GM12878 (cell line): ENCODE measurements at regions not wholly inside any gene's neighbourhood (a gene's known extent, or its start where the extent isn't known, plus 50 kb on each side); places are given as distances from the start of the nearest gene placed in this dataset.

Experiments
- ATAC-seq: fragments of 200-7000 bp; cut with Tn5 transposase; 3 replicates; pipeline ENCODE4 v1.9.1; 2020; ENCODE audit warnings: mild to moderate bottlenecking, moderate library complexity
- BruUV-seq: library from RNA; stranded (reverse); fragments of 400-500 nt; replicated peaks from 2 replicates; lab custom pipeline; 2021; lab: Mats Ljungman, UMichigan
- CTCF ChIA-PET: fragments of 300-600 bp; sonication (Branson Sonifier 250); formaldehyde crosslinking; extraction: SDS; loops from one replicate; lab custom pipeline; 2021; ENCODE audit warnings: inconsistent platforms; lab: Yijun Ruan, JAX
- POLR2A ChIA-PET: fragments of 350-600 bp; formaldehyde crosslinking; extraction: SDS; loops from one replicate; lab custom pipeline; 2021; ENCODE audit warnings: inconsistent platforms; lab: Charles Lee
- RAD21 ChIA-PET: fragments of 300-600 bp; sonication (Branson Sonifier 250); formaldehyde crosslinking; loops from one replicate; lab custom pipeline; 2023; ENCODE audit warnings: antibody characterized with exemption; ENCODE audit not compliant: unreplicated experiment; lab: Charles Lee
- SMC1A ChIA-PET: fragments of 300-600 bp; sonication (Branson Sonifier 250); formaldehyde crosslinking; loops from one replicate; lab custom pipeline; 2023; ENCODE audit not compliant: unreplicated experiment, uncharacterized antibody; lab: Charles Lee
- DNase-seq: peaks from one replicate; pipeline ENCODE4 v3.0.0-alpha.2; 2011; ENCODE audit warnings: low read depth, low spot score
- FAIRE-seq: peaks from 3 replicates; lab custom pipeline; 2011; peaks lifted over from hg19 to GRCh38; lab: Jason Lieb, UNC
- H2AFZ ChIP-seq: 2 replicates; pipeline ENCODE4 v1.6.0; 2011; ENCODE audit warnings: low read depth, low read length, control low read depth; ENCODE audit not compliant: control insufficient read depth
- H3K27ac ChIP-seq: 2 replicates; pipeline ENCODE4 v1.5.1; 2011; ENCODE audit warnings: control low read depth; ENCODE audit not compliant: control insufficient read depth, insufficient read depth
- H3K27me3 ChIP-seq, 2 experiments: replicated peaks in 1 of 2; 2 replicates each; pipeline versions ENCODE4 v1.6.0 to v1.6.1; 2011; ENCODE audit warnings: low read length in 1 of 2; ENCODE audit not compliant: control insufficient read depth in 2 of 2, insufficient read depth in 2 of 2
- H3K36me3 ChIP-seq, 2 experiments: 2 replicates each; pipeline ENCODE4 v1.5.1; 2011; ENCODE audit warnings: low read length in 1 of 2; ENCODE audit not compliant: control insufficient read depth in 2 of 2, insufficient read depth in 2 of 2
- H3K4me1 ChIP-seq: 2 replicates; pipeline ENCODE4 v1.6.1; 2011; ENCODE audit warnings: mild to moderate bottlenecking, low read length, moderate library complexity, mixed read lengths; ENCODE audit not compliant: control insufficient read depth, insufficient read depth
- H3K4me2 ChIP-seq: 2 replicates; pipeline ENCODE4 v1.6.0; 2011; ENCODE audit warnings: control low read depth; ENCODE audit not compliant: control insufficient read depth, insufficient read depth
- H3K4me3 ChIP-seq: fragments of 200-600 bp; sonication (generic); 2 replicates; pipeline ENCODE4 v1.5.1; 2016
- H3K79me2 ChIP-seq: 2 replicates; pipeline ENCODE4 v1.6.0; 2011; ENCODE audit warnings: low read length; ENCODE audit not compliant: control insufficient read depth, insufficient read depth
- H3K9ac ChIP-seq: 2 replicates; pipeline ENCODE4 v1.8.0; 2011; ENCODE audit warnings: low read length, control low read depth, mixed read lengths; ENCODE audit not compliant: control insufficient read depth, insufficient read depth
- H3K9me3 ChIP-seq: replicated peaks from 3 replicates; pipeline ENCODE4 v1.5.1; 2011; ENCODE audit warnings: mild to moderate bottlenecking, low read length; ENCODE audit not compliant: control insufficient read depth, insufficient read depth
- H4K20me1 ChIP-seq: 2 replicates; pipeline ENCODE4 v1.6.0; 2011; ENCODE audit not compliant: control insufficient read depth, insufficient read depth
- IKZF1 ChIP-seq: fragments of 450-650 bp; conservative IDR thresholded peaks from 2 replicates; pipeline ENCODE4 v1.6.1; 2017; ENCODE audit warnings: antibody characterized with exemption, mild to moderate bottlenecking
- NR2F1 ChIP-seq: fragments of 450-650 bp; conservative IDR thresholded peaks from 2 replicates; pipeline ENCODE4 v1.6.1; 2017; ENCODE audit warnings: mild to moderate bottlenecking
- PML ChIP-seq: IDR thresholded peaks from 2 replicates; pipeline ENCODE4 v1.6.1; 2012; ENCODE audit warnings: low read length, inconsistent platforms
- RAD21 ChIP-seq: IDR thresholded peaks from 2 replicates; pipeline ENCODE4 v1.6.1; 2011; ENCODE audit warnings: mild to moderate bottlenecking, low read depth, low read length, moderate library complexity; ENCODE audit not compliant: insufficient read depth
- SMC3 ChIP-seq: IDR thresholded peaks from 2 replicates; pipeline ENCODE4 v1.6.1; 2011; ENCODE audit warnings: low read length, improper control_type of control experiment, borderline replicate concordance
- WGBS: methylation state at CpG from one replicate; pipeline ENCODE4 v1.1.6; 2016; ENCODE audit warnings: low lambda C conversion rate; ENCODE audit not compliant: insufficient replicate concordance, insufficient coverage; ENCODE audit errors: missing lambda C conversion rate; 5-methylcytosine and 5-hydroxymethylcytosine counted together
- in situ Hi-C: fragments of 300-500 bp; cut with MboI; formaldehyde crosslinking; loops from 9 replicates; pipeline ENCODE4 v1.14.3; 2018; ENCODE audit warnings: mixed read lengths
- intact Hi-C: fragments of 100-400 bp; cut with micrococcal nuclease; formaldehyde crosslinking; loops from one replicate; pipeline ENCODE4 v1.14.2; 2022; ENCODE audit not compliant: unreplicated experiment
- TF ChIP-seq, protein P1 (sequence below): fragments of 450-650 bp; IDR thresholded peaks from 2 replicates; pipeline ENCODE4 v1.6.1; 2017; ENCODE audit warnings: low read depth, mild to moderate bottlenecking, moderate library complexity
- TF ChIP-seq, protein P2 (sequence below): IDR thresholded peaks from 2 replicates; pipeline ENCODE4 v1.6.1; 2011; ENCODE audit warnings: borderline replicate concordance, low read depth, mild to moderate bottlenecking, moderate library complexity, low read length; ENCODE audit not compliant: insufficient read depth, poor library complexity, severe bottlenecking
- TF ChIP-seq, protein P3 (sequence below), 3 experiments: IDR thresholded peaks in 2 of 3; conservative IDR thresholded peaks in 1 of 3; 2 replicates each; pipeline ENCODE4 v1.5.1; 2011; ENCODE audit warnings: low read depth in 3 of 3, low read length in 3 of 3, mild to moderate bottlenecking in 3 of 3, control low read depth in 2 of 3, moderate library complexity in 2 of 3, inconsistent platforms in 1 of 3, mixed read lengths in 1 of 3; ENCODE audit not compliant: control insufficient read depth in 2 of 3, insufficient read depth in 1 of 3; ENCODE audit errors: extremely low read depth in 1 of 3

DNA sequence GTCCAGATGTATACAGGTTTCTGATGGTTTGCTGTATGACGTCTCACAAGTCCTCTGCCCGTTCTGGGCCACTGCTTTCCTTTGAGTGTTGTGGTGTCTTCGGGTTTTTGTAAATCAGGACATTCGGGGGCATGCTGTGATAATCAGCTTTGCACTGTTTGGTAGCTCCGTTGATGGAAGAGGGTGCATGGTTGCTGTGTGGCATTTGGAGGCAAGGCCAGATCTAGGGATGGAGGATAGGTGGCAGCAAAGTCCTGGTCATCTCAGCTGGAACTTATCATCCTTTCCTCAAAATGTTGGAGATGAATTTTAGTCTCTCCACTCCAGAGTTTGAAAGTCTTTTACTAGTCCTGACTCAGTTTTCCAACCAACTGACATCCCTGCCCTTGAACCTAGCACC is 91.0 kb downstream of the SCP2D1 start:
- ATAC-seq (peak; percentile 42; the same call in 1 of the 3 replicates), DNase-seq (no peak), FAIRE-seq (no peak)
- in situ Hi-C loops = no loop called here
- H3K79me2 ChIP-seq = no peaks in the 10 kb centered on the region
- ChIA-PET RAD21 (interaction anchor here (1.0 to 1.1 kb wide), 2 partner anchors 272 to 273 kb away, joined by 3 to 5 read pairs; no protein-coding TSS in a partner anchor), POLR2A (no interaction called here), SMC1A (interaction anchor here (0.9 to 2.6 kb wide), 7 partner anchors 8 to 757 kb away, joined by 3 to 9 read pairs (median 4); no protein-coding TSS in a partner anchor), CTCF (interaction anchor here (1.2 to 1.7 kb wide), 4 partner anchors 12 to 345 kb away, joined by 3 to 12 read pairs (median 4); no protein-coding TSS in a partner anchor)
- TF ChIP-seq RAD21 (peak; percentile 37; the same call in 1 of the 2 replicates), PML (no peak), IKZF1 (no peak), SMC3 (peak; percentile 24; the same call in 1 of the 2 replicates), NR2F1 (no peak)
- TF ChIP-seq, protein P1, sequence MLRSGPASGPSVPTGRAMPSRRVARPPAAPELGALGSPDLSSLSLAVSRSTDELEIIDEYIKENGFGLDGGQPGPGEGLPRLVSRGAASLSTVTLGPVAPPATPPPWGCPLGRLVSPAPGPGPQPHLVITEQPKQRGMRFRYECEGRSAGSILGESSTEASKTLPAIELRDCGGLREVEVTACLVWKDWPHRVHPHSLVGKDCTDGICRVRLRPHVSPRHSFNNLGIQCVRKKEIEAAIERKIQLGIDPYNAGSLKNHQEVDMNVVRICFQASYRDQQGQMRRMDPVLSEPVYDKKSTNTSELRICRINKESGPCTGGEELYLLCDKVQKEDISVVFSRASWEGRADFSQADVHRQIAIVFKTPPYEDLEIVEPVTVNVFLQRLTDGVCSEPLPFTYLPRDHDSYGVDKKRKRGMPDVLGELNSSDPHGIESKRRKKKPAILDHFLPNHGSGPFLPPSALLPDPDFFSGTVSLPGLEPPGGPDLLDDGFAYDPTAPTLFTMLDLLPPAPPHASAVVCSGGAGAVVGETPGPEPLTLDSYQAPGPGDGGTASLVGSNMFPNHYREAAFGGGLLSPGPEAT = no peak
- TF ChIP-seq, protein P2, sequence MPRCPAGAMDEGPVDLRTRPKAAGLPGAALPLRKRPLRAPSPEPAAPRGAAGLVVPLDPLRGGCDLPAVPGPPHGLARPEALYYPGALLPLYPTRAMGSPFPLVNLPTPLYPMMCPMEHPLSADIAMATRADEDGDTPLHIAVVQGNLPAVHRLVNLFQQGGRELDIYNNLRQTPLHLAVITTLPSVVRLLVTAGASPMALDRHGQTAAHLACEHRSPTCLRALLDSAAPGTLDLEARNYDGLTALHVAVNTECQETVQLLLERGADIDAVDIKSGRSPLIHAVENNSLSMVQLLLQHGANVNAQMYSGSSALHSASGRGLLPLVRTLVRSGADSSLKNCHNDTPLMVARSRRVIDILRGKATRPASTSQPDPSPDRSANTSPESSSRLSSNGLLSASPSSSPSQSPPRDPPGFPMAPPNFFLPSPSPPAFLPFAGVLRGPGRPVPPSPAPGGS = no peak
- TF ChIP-seq, protein P3, sequence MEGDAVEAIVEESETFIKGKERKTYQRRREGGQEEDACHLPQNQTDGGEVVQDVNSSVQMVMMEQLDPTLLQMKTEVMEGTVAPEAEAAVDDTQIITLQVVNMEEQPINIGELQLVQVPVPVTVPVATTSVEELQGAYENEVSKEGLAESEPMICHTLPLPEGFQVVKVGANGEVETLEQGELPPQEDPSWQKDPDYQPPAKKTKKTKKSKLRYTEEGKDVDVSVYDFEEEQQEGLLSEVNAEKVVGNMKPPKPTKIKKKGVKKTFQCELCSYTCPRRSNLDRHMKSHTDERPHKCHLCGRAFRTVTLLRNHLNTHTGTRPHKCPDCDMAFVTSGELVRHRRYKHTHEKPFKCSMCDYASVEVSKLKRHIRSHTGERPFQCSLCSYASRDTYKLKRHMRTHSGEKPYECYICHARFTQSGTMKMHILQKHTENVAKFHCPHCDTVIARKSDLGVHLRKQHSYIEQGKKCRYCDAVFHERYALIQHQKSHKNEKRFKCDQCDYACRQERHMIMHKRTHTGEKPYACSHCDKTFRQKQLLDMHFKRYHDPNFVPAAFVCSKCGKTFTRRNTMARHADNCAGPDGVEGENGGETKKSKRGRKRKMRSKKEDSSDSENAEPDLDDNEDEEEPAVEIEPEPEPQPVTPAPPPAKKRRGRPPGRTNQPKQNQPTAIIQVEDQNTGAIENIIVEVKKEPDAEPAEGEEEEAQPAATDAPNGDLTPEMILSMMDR (IDR thresholded peaks at IDR 0.05 in 2 of 3, conservative IDR thresholded peaks at IDR 0.05 in 1 of 3; ENCODE audit: control insufficient read depth in 2 of 3, extremely low read depth in 1 of 3, insufficient read depth in 1 of 3, low read depth in 3 of 3, low read length in 3 of 3) = peak; percentile 10 to 44 (median 31); a peak in 3 of 6 replicates
- 0% methylated on average over 5 of the region's 5 CpGs for WGBS
- BruUV-seq = no TSS peak
- H3K27ac ChIP-seq = no peak overlapping the region
- H3K4me2 ChIP-seq = no peak overlapping the region
- H3K9ac ChIP-seq = no peak overlapping the region
- no peaks in the 10 kb centered on the region; a peak in 1 of 4 replicates for H3K27me3 ChIP-seq
- H2AFZ ChIP-seq = no peak overlapping the region
- H4K20me1 ChIP-seq = no peaks in the 10 kb centered on the region
- intact Hi-C loops = loop anchor here (10.0 kb wide), 1 partner anchor 270 kb away; no protein-coding TSS in a partner anchor
- H3K9me3 ChIP-seq = no peaks in the 10 kb centered on the region
- no peaks in the 10 kb centered on the region for H3K36me3 ChIP-seq
- H3K4me3 ChIP-seq = no peak overlapping the region
- H3K4me1 ChIP-seq = no peaks in the 10 kb centered on the region
